WTC11 (cell line): ENCODE measurements at regions not wholly inside any gene's neighbourhood (a gene's known extent, or its start where the extent isn't known, plus 50 kb on each side); places are given as distances from the start of the nearest gene placed in this dataset.

Source experiments
- ATAC-seq: fragments of 200-7000 bp; cut with Tn5 transposase; 2 replicates; pipeline ENCODE4 v1.10.0; 2021; ENCODE audit warnings: mild to moderate bottlenecking, moderate library complexity
- CTCF ChIA-PET: fragments of 300-600 bp; sonication (Branson Sonifier 250); formaldehyde crosslinking; loops from one replicate; lab custom pipeline; 2021; ENCODE audit warnings: antibody characterized with exemption; lab: Charles Lee
- POLR2A ChIA-PET: fragments of 350-600 bp; sonication (Branson Sonifier 250); formaldehyde crosslinking; loops from one replicate; lab custom pipeline; 2021; ENCODE audit warnings: antibody characterized with exemption; lab: Charles Lee
- DNase-seq: peaks from one replicate; pipeline ENCODE4 v3.0.0; 2021; ENCODE audit warnings: low spot score
- H3K27ac Mint-ChIP-seq: 2 replicates; pipeline ENCODE4 v1.8.0; 2021; ENCODE audit warnings: mixed read lengths
- H3K27me3 Mint-ChIP-seq: 2 replicates; pipeline ENCODE4 v1.8.0; 2021; ENCODE audit warnings: low read depth, mild to moderate bottlenecking, moderate library complexity, mixed read lengths
- H3K36me3 Mint-ChIP-seq: 2 replicates; pipeline ENCODE4 v1.8.0; 2021; ENCODE audit warnings: mixed read lengths
- H3K4me1 Mint-ChIP-seq: 2 replicates; pipeline ENCODE4 v1.8.0; 2022; ENCODE audit warnings: mixed read lengths
- H3K4me3 Mint-ChIP-seq: 2 replicates; pipeline ENCODE4 v1.8.0; 2021; ENCODE audit warnings: mild to moderate bottlenecking, moderate library complexity, mixed read lengths
- H3K9me3 Mint-ChIP-seq: 2 replicates; pipeline ENCODE4 v1.8.0; 2021; ENCODE audit warnings: mixed read lengths
- ATF1 ChIP-seq: sonication (generic); formaldehyde crosslinking; IDR thresholded peaks from 2 replicates; pipeline ENCODE4 v1.8.1; 2023; ENCODE audit warnings: mild to moderate bottlenecking, moderate library complexity, missing genetic modification reagents
- E2F4 ChIP-seq: sonication (generic); formaldehyde crosslinking; IDR thresholded peaks from 2 replicates; pipeline ENCODE4 v1.8.1; 2022; ENCODE audit warnings: low read depth, mild to moderate bottlenecking, moderate library complexity, missing genetic modification reagents, borderline replicate concordance
- GTF2I ChIP-seq: fragments of 250-450 bp; sonication (Bioruptor Pico); conservative IDR thresholded peaks from 2 replicates; pipeline ENCODE4 v1.4.0; 2021; ENCODE audit warnings: mild to moderate bottlenecking
- IRF1 ChIP-seq: sonication (generic); formaldehyde crosslinking; IDR thresholded peaks from 2 replicates; pipeline ENCODE4 v1.8.0; 2023; ENCODE audit warnings: missing genetic modification reagents
- MXD4 ChIP-seq: fragments of 250-450 bp; sonication (Bioruptor Pico); IDR thresholded peaks from 2 replicates; pipeline ENCODE4 v1.8.0; 2021; ENCODE audit warnings: mild to moderate bottlenecking, moderate library complexity, borderline replicate concordance
- MYBL2 ChIP-seq: sonication (generic); formaldehyde crosslinking; IDR thresholded peaks from 2 replicates; pipeline ENCODE4 v1.8.1; 2023; ENCODE audit warnings: mild to moderate bottlenecking, moderate library complexity, missing genetic modification reagents
- NFYB ChIP-seq: sonication (generic); formaldehyde crosslinking; conservative IDR thresholded peaks from 2 replicates; pipeline ENCODE4 v1.8.0; 2022; ENCODE audit warnings: low read depth, missing genetic modification reagents
- NR3C1 ChIP-seq: sonication (generic); formaldehyde crosslinking; conservative IDR thresholded peaks from 2 replicates; pipeline ENCODE4 v1.8.1; 2023; ENCODE audit warnings: low read depth, mild to moderate bottlenecking, missing genetic modification reagents
- PRDM15 ChIP-seq: sonication (generic); formaldehyde crosslinking; IDR thresholded peaks from 2 replicates; pipeline ENCODE4 v1.8.0; 2022; ENCODE audit warnings: missing genetic modification reagents
- SMAD4 ChIP-seq: sonication (generic); formaldehyde crosslinking; IDR thresholded peaks from 2 replicates; pipeline ENCODE4 v1.8.0; 2022; ENCODE audit warnings: mild to moderate bottlenecking, missing genetic modification reagents
- ZNF263 ChIP-seq: sonication (generic); formaldehyde crosslinking; IDR thresholded peaks from 2 replicates; pipeline ENCODE4 v1.8.1; 2022; ENCODE audit warnings: low read depth, mild to moderate bottlenecking, moderate library complexity, missing genetic modification reagents
- ZNF281 ChIP-seq: sonication (generic); formaldehyde crosslinking; IDR thresholded peaks from 2 replicates; pipeline ENCODE4 v1.8.0; 2023; ENCODE audit warnings: mild to moderate bottlenecking, missing genetic modification reagents
- ZNF423 ChIP-seq: fragments of 250-450 bp; sonication (Bioruptor Pico); IDR thresholded peaks from 2 replicates; pipeline ENCODE4 v2.1.2; 2022; ENCODE audit warnings: mild to moderate bottlenecking, moderate library complexity
- ZNF532 ChIP-seq: fragments of 250-450 bp; sonication (Bioruptor Pico); IDR thresholded peaks from 2 replicates; pipeline ENCODE4 v1.9.0; 2021; ENCODE audit warnings: mild to moderate bottlenecking, borderline replicate concordance

GRCh38 chr3:28104896-28105534, 136.4 kb upstream of the CMC1 start:
- ChIA-PET POLR2A (no interaction called here), CTCF (no interaction called here)
- no peak for TF ChIP-seq ZNF423 (CRISPR knock-in tag)
- TF ChIP-seq IRF1 (CRISPR knock-in tag) = no peak
- no peak for TF ChIP-seq NR3C1 (CRISPR knock-in tag)
- TF ChIP-seq NFYB (CRISPR knock-in tag) = no peak
- no peak for TF ChIP-seq GTF2I (CRISPR knock-in tag)
- no peak for TF ChIP-seq ZNF263 (CRISPR knock-in tag)
- no peak for TF ChIP-seq PRDM15
- TF ChIP-seq ZNF532 (CRISPR knock-in tag) = no peak
- TF ChIP-seq MXD4 (CRISPR knock-in tag) = no peak
- no peak for TF ChIP-seq SMAD4 (CRISPR knock-in tag)
- TF ChIP-seq ATF1 (CRISPR knock-in tag) = no peak
- no peak for TF ChIP-seq MYBL2
- no peak for TF ChIP-seq ZNF281 (CRISPR knock-in tag)
- TF ChIP-seq E2F4 (CRISPR knock-in tag) = no peak
- no peaks in the 10 kb centered on the region for H3K4me1 Mint-ChIP-seq
- H3K36me3 Mint-ChIP-seq = peaks cover 4% of the 10 kb centered on the region
- no peak overlapping the region for H3K4me3 Mint-ChIP-seq
- DNase-seq (no peak), ATAC-seq (no peak)
- H3K9me3 Mint-ChIP-seq = peaks cover 20% of the 10 kb centered on the region
- no peaks in the 10 kb centered on the region for H3K27me3 Mint-ChIP-seq
- H3K27ac Mint-ChIP-seq = no peak overlapping the region
